ENCODE measurements at regions not wholly inside any gene's neighbourhood (a gene's known extent, or its start where the extent isn't known, plus 50 kb on each side); places are given as distances from the start of the nearest gene placed in this dataset.

- no peaks in the 10 kb centered on the region for H3K36me3 ChIP-seq (ENCODE audit: control insufficient read depth, insufficient read depth, low read length)
- no peak overlapping the region for H3K27ac ChIP-seq (ENCODE audit: low read depth, low read length, severe bottlenecking)
- H3K4me3 ChIP-seq (ENCODE audit: extremely low read depth, insufficient read depth, low read length, poor library complexity, severe bottlenecking) = no peak overlapping the region
- H3K9me3 ChIP-seq (ENCODE audit: control insufficient read depth, low read length) = no peaks in the 10 kb centered on the region
- no peaks in the 10 kb centered on the region for H3K4me1 ChIP-seq (ENCODE audit: control insufficient read depth, insufficient read depth, low read length, poor library complexity, severe bottlenecking)
Observed at GRCh38 chr5:158644301-158644700, 455.4 kb downstream of the EBF1 start.

- Histone ChIP-seq H3K4me1 (ENCODE audit: control insufficient read depth, insufficient read depth, low read length, poor library complexity, severe bottlenecking) (no peaks in the 10 kb centered on the region), H3K4me3 (ENCODE audit: extremely low read depth, insufficient read depth, low read length, poor library complexity, severe bottlenecking) (no peak overlapping the region), H3K27ac (ENCODE audit: low read depth, low read length, severe bottlenecking) (no peak overlapping the region), H3K9me3 (ENCODE audit: control insufficient read depth, low read length) (no peaks in the 10 kb centered on the region), H3K36me3 (ENCODE audit: control insufficient read depth, insufficient read depth, low read length) (no peaks in the 10 kb centered on the region)
- WGBS, 2 experiments (ENCODE audit: insufficient coverage in 2 of 2) = 80% methylated on average over 1 of the region's 1 CpG; no CpG with 5 or more reads in 1 of the 2 experiments
Observed at GRCh38 chr5:158643840-158644239, 455.9 kb downstream of the EBF1 start.

DNA sequence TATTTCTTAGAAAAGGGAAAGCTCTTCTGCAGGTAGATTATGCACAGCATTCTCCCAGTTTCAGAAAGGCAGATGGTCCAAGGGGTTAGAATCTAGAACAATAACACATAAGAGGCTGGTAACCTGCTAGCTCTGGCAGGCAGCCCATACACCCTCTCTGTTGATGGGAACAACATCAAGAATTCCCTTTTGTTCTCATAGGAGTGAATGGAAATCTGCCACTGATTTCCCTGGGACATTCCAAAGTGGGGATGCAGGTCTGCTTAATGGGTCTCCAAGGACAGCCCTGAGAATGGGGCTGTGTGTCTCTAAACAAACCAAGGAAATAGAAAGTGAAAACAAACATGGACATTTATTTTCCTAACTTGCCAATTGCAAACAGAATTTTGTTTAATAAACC is 456.8 kb downstream of the EBF1 start:
- H3K4me3 ChIP-seq (ENCODE audit: extremely low read depth, insufficient read depth, low read length, poor library complexity, severe bottlenecking) = no peak overlapping the region
- no peaks in the 10 kb centered on the region for H3K9me3 ChIP-seq (ENCODE audit: control insufficient read depth, low read length)
- H3K4me1 ChIP-seq (ENCODE audit: control insufficient read depth, insufficient read depth, low read length, poor library complexity, severe bottlenecking) = no peaks in the 10 kb centered on the region
- no peak overlapping the region for H3K27ac ChIP-seq (ENCODE audit: low read depth, low read length, severe bottlenecking)
- no peaks in the 10 kb centered on the region for H3K36me3 ChIP-seq (ENCODE audit: control insufficient read depth, insufficient read depth, low read length)

DNA sequence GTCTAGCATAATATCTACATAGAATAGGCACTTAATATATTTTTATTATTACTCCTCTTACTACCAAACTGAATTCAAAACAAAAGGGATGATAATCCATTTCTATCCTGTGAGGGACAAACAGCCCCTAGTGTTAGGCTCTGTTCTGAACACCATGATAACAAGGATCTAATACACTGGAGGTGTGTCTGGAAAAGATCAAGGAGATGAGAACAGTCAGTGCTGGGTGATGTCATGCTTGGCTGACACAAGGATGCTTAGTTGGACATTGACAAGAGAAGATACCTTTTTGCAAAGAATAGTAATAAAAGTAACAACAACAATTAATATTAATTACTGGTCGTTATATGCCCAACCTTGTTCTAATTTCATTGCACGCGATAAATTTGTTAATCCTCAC is 458.7 kb downstream of the EBF1 start:
- H3K4me3 ChIP-seq (ENCODE audit: extremely low read depth, insufficient read depth, low read length, poor library complexity, severe bottlenecking) = no peak overlapping the region
- no peaks in the 10 kb centered on the region for H3K36me3 ChIP-seq (ENCODE audit: control insufficient read depth, insufficient read depth, low read length)
- no peaks in the 10 kb centered on the region for H3K9me3 ChIP-seq (ENCODE audit: control insufficient read depth, low read length)
- WGBS, 2 experiments (ENCODE audit: insufficient coverage in 2 of 2) = no CpG with 5 or more reads among the region's 3 CpGs
- no peak overlapping the region for H3K27ac ChIP-seq (ENCODE audit: low read depth, low read length, severe bottlenecking)
- no peaks in the 10 kb centered on the region for H3K4me1 ChIP-seq (ENCODE audit: control insufficient read depth, insufficient read depth, low read length, poor library complexity, severe bottlenecking)

DNA sequence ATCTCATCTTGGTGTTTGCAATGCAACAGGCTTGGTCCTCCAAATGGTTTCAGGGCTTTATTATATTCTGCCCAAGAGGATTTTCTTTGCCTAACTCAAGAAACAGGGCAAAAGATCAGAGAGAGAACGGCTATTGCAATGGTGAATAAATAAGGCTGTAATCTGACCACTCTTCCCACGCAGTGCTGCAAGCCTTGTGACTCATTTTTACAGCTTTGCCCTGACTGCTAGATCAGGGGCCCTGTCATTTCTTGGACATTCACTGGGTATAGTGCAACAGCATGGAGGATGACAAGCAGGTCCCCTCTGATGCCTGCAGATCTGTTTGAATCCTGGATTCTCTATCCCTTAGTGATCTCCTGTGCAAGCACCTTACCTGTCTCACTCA is 459.1 kb downstream of the EBF1 start:
- no peak overlapping the region for H3K27ac ChIP-seq (ENCODE audit: low read depth, low read length, severe bottlenecking)
- H3K9me3 ChIP-seq (ENCODE audit: control insufficient read depth, low read length) = no peaks in the 10 kb centered on the region
- 83% methylated on average over 2 of the region's 2 CpGs for WGBS, 2 experiments (ENCODE audit: insufficient coverage in 2 of 2)
- H3K36me3 ChIP-seq (ENCODE audit: control insufficient read depth, insufficient read depth, low read length) = no peaks in the 10 kb centered on the region
- no peaks in the 10 kb centered on the region for H3K4me1 ChIP-seq (ENCODE audit: control insufficient read depth, insufficient read depth, low read length, poor library complexity, severe bottlenecking)
- H3K4me3 ChIP-seq (ENCODE audit: extremely low read depth, insufficient read depth, low read length, poor library complexity, severe bottlenecking) = no peak overlapping the region

DNA sequence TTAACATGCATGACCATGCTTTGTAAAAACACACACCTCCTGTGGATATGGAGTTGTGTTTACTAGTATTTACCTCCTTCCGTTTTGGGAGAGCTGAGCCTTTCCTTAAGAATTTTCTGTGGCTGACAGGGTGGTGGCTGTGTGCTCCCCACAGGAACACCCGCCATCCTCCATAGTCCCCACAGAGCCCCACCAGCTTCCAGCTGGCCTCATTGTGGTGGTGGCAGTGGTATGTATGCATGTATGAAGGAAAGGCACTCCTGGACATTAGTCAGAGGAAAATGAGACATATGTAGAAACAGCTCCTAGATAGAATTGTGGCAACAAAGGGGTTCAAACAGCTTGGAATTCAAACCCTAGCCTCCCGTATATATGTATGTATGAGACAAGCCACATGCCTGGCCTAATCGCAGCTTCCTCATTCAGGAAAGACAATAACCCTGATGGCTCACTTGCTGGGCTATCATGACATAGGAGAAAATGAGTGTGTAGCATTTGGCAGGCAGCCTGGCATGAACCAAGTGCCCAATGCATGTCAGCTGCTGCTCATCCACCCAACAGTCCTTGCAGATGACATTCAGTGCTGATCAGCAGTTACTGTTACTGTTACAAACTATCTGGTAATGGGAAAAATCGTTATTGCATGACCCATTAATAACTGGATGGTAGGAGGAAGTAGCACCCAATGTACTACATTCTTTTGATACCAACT is 459.7 kb downstream of the EBF1 start:
- WGBS, 2 experiments (ENCODE audit: insufficient coverage in 2 of 2) = 67 to 100% methylated on average over 1 of the region's 5 CpGs
- Histone ChIP-seq H3K4me3 (ENCODE audit: extremely low read depth, insufficient read depth, low read length, poor library complexity, severe bottlenecking) (no peak overlapping the region), H3K9me3 (ENCODE audit: control insufficient read depth, low read length) (no peaks in the 10 kb centered on the region), H3K4me1 (ENCODE audit: control insufficient read depth, insufficient read depth, low read length, poor library complexity, severe bottlenecking) (no peaks in the 10 kb centered on the region), H3K36me3 (ENCODE audit: control insufficient read depth, insufficient read depth, low read length) (no peaks in the 10 kb centered on the region), H3K27ac (ENCODE audit: low read depth, low read length, severe bottlenecking) (no peak overlapping the region)

- no peak overlapping the region for H3K27ac ChIP-seq (ENCODE audit: low read depth, low read length, severe bottlenecking)
- 88% methylated on average over 1 of the region's 3 CpGs; no CpG with 5 or more reads in 1 of the 2 experiments for WGBS, 2 experiments (ENCODE audit: insufficient coverage in 2 of 2)
- H3K4me3 ChIP-seq (ENCODE audit: extremely low read depth, insufficient read depth, low read length, poor library complexity, severe bottlenecking) = no peak overlapping the region
- H3K9me3 ChIP-seq (ENCODE audit: control insufficient read depth, low read length) = no peaks in the 10 kb centered on the region
- no peaks in the 10 kb centered on the region for H3K4me1 ChIP-seq (ENCODE audit: control insufficient read depth, insufficient read depth, low read length, poor library complexity, severe bottlenecking)
- H3K36me3 ChIP-seq (ENCODE audit: control insufficient read depth, insufficient read depth, low read length) = no peaks in the 10 kb centered on the region
Observed at GRCh38 chr5:158638396-158638795, 461.3 kb downstream of the EBF1 start.

GRCh38 chr5:158637039-158637438 is 462.7 kb downstream of the EBF1 start:
- Histone ChIP-seq H3K4me3 (ENCODE audit: extremely low read depth, insufficient read depth, low read length, poor library complexity, severe bottlenecking) (no peak overlapping the region), H3K36me3 (ENCODE audit: control insufficient read depth, insufficient read depth, low read length) (no peaks in the 10 kb centered on the region), H3K27ac (ENCODE audit: low read depth, low read length, severe bottlenecking) (no peak overlapping the region), H3K4me1 (ENCODE audit: control insufficient read depth, insufficient read depth, low read length, poor library complexity, severe bottlenecking) (no peaks in the 10 kb centered on the region), H3K9me3 (ENCODE audit: control insufficient read depth, low read length) (no peaks in the 10 kb centered on the region)
- WGBS, 2 experiments (ENCODE audit: insufficient coverage in 2 of 2) = 0% methylated on average over 1 of the region's 1 CpG; no CpG with 5 or more reads in 1 of the 2 experiments

- Histone ChIP-seq H3K4me3 (ENCODE audit: extremely low read depth, insufficient read depth, low read length, poor library complexity, severe bottlenecking) (no peak overlapping the region), H3K4me1 (ENCODE audit: control insufficient read depth, insufficient read depth, low read length, poor library complexity, severe bottlenecking) (no peaks in the 10 kb centered on the region), H3K9me3 (ENCODE audit: control insufficient read depth, low read length) (no peaks in the 10 kb centered on the region), H3K36me3 (ENCODE audit: control insufficient read depth, insufficient read depth, low read length) (no peaks in the 10 kb centered on the region), H3K27ac (ENCODE audit: low read depth, low read length, severe bottlenecking) (no peak overlapping the region)
- 90 to 96% methylated on average over 3 to 4 of the region's 5 CpGs for WGBS, 2 experiments (ENCODE audit: insufficient coverage in 2 of 2)
Observed at GRCh38 chr5:158635565-158635964, 464.2 kb downstream of the EBF1 start.

GRCh38 chr5:158634714-158635113 is 465.0 kb downstream of the EBF1 start:
- H3K27ac ChIP-seq (ENCODE audit: low read depth, low read length, severe bottlenecking) = no peak overlapping the region
- H3K36me3 ChIP-seq (ENCODE audit: control insufficient read depth, insufficient read depth, low read length) = no peaks in the 10 kb centered on the region
- H3K4me3 ChIP-seq (ENCODE audit: extremely low read depth, insufficient read depth, low read length, poor library complexity, severe bottlenecking) = no peak overlapping the region
- H3K4me1 ChIP-seq (ENCODE audit: control insufficient read depth, insufficient read depth, low read length, poor library complexity, severe bottlenecking) = no peaks in the 10 kb centered on the region
- no CpG with 5 or more reads among the region's 2 CpGs for WGBS, 2 experiments (ENCODE audit: insufficient coverage in 2 of 2)
- H3K9me3 ChIP-seq (ENCODE audit: control insufficient read depth, low read length) = no peaks in the 10 kb centered on the region

- Histone ChIP-seq H3K9me3 (ENCODE audit: control insufficient read depth, low read length) (no peaks in the 10 kb centered on the region), H3K36me3 (ENCODE audit: control insufficient read depth, insufficient read depth, low read length) (no peaks in the 10 kb centered on the region), H3K4me1 (ENCODE audit: control insufficient read depth, insufficient read depth, low read length, poor library complexity, severe bottlenecking) (no peaks in the 10 kb centered on the region), H3K27ac (ENCODE audit: low read depth, low read length, severe bottlenecking) (no peak overlapping the region), H3K4me3 (ENCODE audit: extremely low read depth, insufficient read depth, low read length, poor library complexity, severe bottlenecking) (no peak overlapping the region)
- 73 to 87% methylated on average over 3 to 4 of the region's 6 CpGs for WGBS, 2 experiments (ENCODE audit: insufficient coverage in 2 of 2)
Observed at GRCh38 chr5:158629591-158630312, 470.0 kb downstream of the EBF1 start.

Measured in mesodermal cell (in vitro differentiated cells).